Esophagus squamous epithelium (tissue), 4 donors: ENCODE measurements at regions not wholly inside any gene's neighbourhood (a gene's known extent, or its start where the extent isn't known, plus 50 kb on each side); places are given as distances from the start of the nearest gene placed in this dataset.

ENCODE experiments used
- CTCF ChIP-seq, 6 experiments: fragments of 450-650 bp in 4 of 6; fragments of 200-600 bp in 2 of 6; sonication (generic) in 2 of 6; IDR thresholded peaks; one replicate each; pipeline ENCODE4 v1.5.1; 2016 to 2019; ENCODE audit warnings: antibody characterized with exemption in 6 of 6, mild to moderate bottlenecking in 4 of 6, moderate library complexity in 4 of 6
- POLR2A ChIP-seq, 4 donors: fragments of 450-650 bp; IDR thresholded peaks; one replicate each; pipeline ENCODE4 v1.6.1; 2017; ENCODE audit warnings: antibody characterized with exemption in 4 of 4, mild to moderate bottlenecking in 4 of 4, moderate library complexity in 3 of 4

DNA sequence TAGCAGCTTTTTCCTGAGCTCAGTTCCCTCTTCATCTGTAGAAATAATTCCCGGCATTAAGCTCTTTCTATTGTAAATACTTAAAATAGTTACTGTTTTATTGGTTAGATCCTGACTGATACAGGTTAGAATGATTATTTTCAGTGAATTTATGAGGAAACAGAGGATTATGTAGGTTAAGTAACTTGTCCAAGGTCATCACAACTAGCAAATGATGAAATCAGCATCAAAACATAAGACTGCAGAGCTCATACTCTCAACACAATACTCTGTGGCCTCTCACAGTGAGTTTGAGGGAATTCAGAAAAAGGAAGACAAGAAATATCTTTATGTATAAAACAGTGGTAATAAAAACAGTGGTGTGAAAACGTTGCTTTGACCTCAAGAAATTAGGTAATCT, 113.2 kb upstream of the DLX2 start:
- TF ChIP-seq CTCF (IDR thresholded peaks at IDR 0.05): no peak
- no peak for TF ChIP-seq POLR2A (IDR thresholded peaks at IDR 0.05)
